ENCODE measurements at regions not wholly inside any gene's neighbourhood (a gene's known extent, or its start where the extent isn't known, plus 50 kb on each side); places are given as distances from the start of the nearest gene placed in this dataset.

- Histone ChIP-seq H3K9ac (ENCODE audit: low read depth, low read length) (no peak overlapping the region), H3K27me3 (ENCODE audit: insufficient read depth, low read length) (peaks cover 17% of the 10 kb centered on the region), H3K4me1 (ENCODE audit: insufficient read depth, low read length) (peaks cover 2% of the 10 kb centered on the region; the same call in 1 of the 2 replicates), H3K4me3 (ENCODE audit: low read length) (no peak overlapping the region), H3K9me3 (ENCODE audit: insufficient read depth, low read depth, low read length) (no peaks in the 10 kb centered on the region), H3K36me3 (ENCODE audit: insufficient read depth, low read depth, low read length) (no peaks in the 10 kb centered on the region), H3K27ac (ENCODE audit: low read length) (no peak overlapping the region)
These were observed 71.0 kb downstream of the TMPRSS5 start for GRCh38 chr11:113634940-113635575.

- H3K27ac ChIP-seq (ENCODE audit: low read length): no peak overlapping the region
- H3K4me3 ChIP-seq (ENCODE audit: low read length): no peak overlapping the region
- no peaks in the 10 kb centered on the region for H3K36me3 ChIP-seq (ENCODE audit: insufficient read depth, low read depth, low read length)
- H3K27me3 ChIP-seq (ENCODE audit: insufficient read depth, low read length): peaks cover 24% of the 10 kb centered on the region
- no peak overlapping the region for H3K9ac ChIP-seq (ENCODE audit: low read depth, low read length)
- peaks cover 14% of the 10 kb centered on the region; the same call in 1 of the 2 replicates for H3K4me1 ChIP-seq (ENCODE audit: insufficient read depth, low read length)
- no peaks in the 10 kb centered on the region for H3K9me3 ChIP-seq (ENCODE audit: insufficient read depth, low read depth, low read length)
These were observed 73.1 kb downstream of the TMPRSS5 start for GRCh38 chr11:113632981-113633380.

- peak overlapping the region; percentile 27; the same call in 1 of the 2 replicates for H3K4me3 ChIP-seq (ENCODE audit: low read length)
- H3K9ac ChIP-seq (ENCODE audit: low read depth, low read length): no peak overlapping the region
- H3K9me3 ChIP-seq (ENCODE audit: insufficient read depth, low read depth, low read length): no peaks in the 10 kb centered on the region
- H3K27ac ChIP-seq (ENCODE audit: low read length): no peak overlapping the region
- peaks cover 32% of the 10 kb centered on the region for H3K27me3 ChIP-seq (ENCODE audit: insufficient read depth, low read length)
- H3K36me3 ChIP-seq (ENCODE audit: insufficient read depth, low read depth, low read length): no peaks in the 10 kb centered on the region
- peaks cover 14% of the 10 kb centered on the region; the same call in 1 of the 2 replicates for H3K4me1 ChIP-seq (ENCODE audit: insufficient read depth, low read length)
These were observed 76.5 kb downstream of the TMPRSS5 start for GRCh38 chr11:113629562-113629961.

GRCh38 chr11:113628912-113629311 is 77.2 kb downstream of the TMPRSS5 start:
- H3K27ac ChIP-seq (ENCODE audit: low read length): no peak overlapping the region
- no peak overlapping the region for H3K9ac ChIP-seq (ENCODE audit: low read depth, low read length)
- no peaks in the 10 kb centered on the region for H3K9me3 ChIP-seq (ENCODE audit: insufficient read depth, low read depth, low read length)
- peaks cover 14% of the 10 kb centered on the region; the same call in 1 of the 2 replicates for H3K4me1 ChIP-seq (ENCODE audit: insufficient read depth, low read length)
- no peaks in the 10 kb centered on the region for H3K36me3 ChIP-seq (ENCODE audit: insufficient read depth, low read depth, low read length)
- H3K4me3 ChIP-seq (ENCODE audit: low read length): peak overlapping the region; percentile 27; the same call in 1 of the 2 replicates
- peaks cover 32% of the 10 kb centered on the region for H3K27me3 ChIP-seq (ENCODE audit: insufficient read depth, low read length)

GRCh38 chr11:113627946-113628345 is 78.2 kb downstream of the TMPRSS5 start:
- no peaks in the 10 kb centered on the region for H3K9me3 ChIP-seq (ENCODE audit: insufficient read depth, low read depth, low read length)
- H3K4me1 ChIP-seq (ENCODE audit: insufficient read depth, low read length): peaks cover 14% of the 10 kb centered on the region; the same call in 1 of the 2 replicates
- H3K27ac ChIP-seq (ENCODE audit: low read length): no peak overlapping the region
- no peak overlapping the region for H3K9ac ChIP-seq (ENCODE audit: low read depth, low read length)
- H3K27me3 ChIP-seq (ENCODE audit: insufficient read depth, low read length): peaks cover 32% of the 10 kb centered on the region
- no peak overlapping the region for H3K4me3 ChIP-seq (ENCODE audit: low read length)
- H3K36me3 ChIP-seq (ENCODE audit: insufficient read depth, low read depth, low read length): no peaks in the 10 kb centered on the region

- peaks cover 32% of the 10 kb centered on the region for H3K27me3 ChIP-seq (ENCODE audit: insufficient read depth, low read length)
- H3K4me1 ChIP-seq (ENCODE audit: insufficient read depth, low read length): peaks cover 14% of the 10 kb centered on the region; the same call in 1 of the 2 replicates
- H3K4me3 ChIP-seq (ENCODE audit: low read length): no peak overlapping the region
- H3K27ac ChIP-seq (ENCODE audit: low read length): no peak overlapping the region
- H3K9me3 ChIP-seq (ENCODE audit: insufficient read depth, low read depth, low read length): no peaks in the 10 kb centered on the region
- no peaks in the 10 kb centered on the region for H3K36me3 ChIP-seq (ENCODE audit: insufficient read depth, low read depth, low read length)
- no peak overlapping the region for H3K9ac ChIP-seq (ENCODE audit: low read depth, low read length)
These were observed 78.8 kb downstream of the TMPRSS5 start for GRCh38 chr11:113627297-113627696.

- Histone ChIP-seq H3K27ac (ENCODE audit: low read length) (no peak overlapping the region), H3K4me3 (ENCODE audit: low read length) (no peak overlapping the region), H3K36me3 (ENCODE audit: insufficient read depth, low read depth, low read length) (no peaks in the 10 kb centered on the region), H3K9me3 (ENCODE audit: insufficient read depth, low read depth, low read length) (no peaks in the 10 kb centered on the region), H3K4me1 (ENCODE audit: insufficient read depth, low read length) (peaks cover 14% of the 10 kb centered on the region; the same call in 1 of the 2 replicates), H3K9ac (ENCODE audit: low read depth, low read length) (no peak overlapping the region), H3K27me3 (ENCODE audit: insufficient read depth, low read length) (peaks cover 30% of the 10 kb centered on the region)
These were observed 79.4 kb downstream of the TMPRSS5 start for GRCh38 chr11:113626736-113627135.

GRCh38 chr11:113623114-113623513 is 83.0 kb downstream of the TMPRSS5 start:
- Histone ChIP-seq H3K9me3 (ENCODE audit: insufficient read depth, low read depth, low read length) (no peaks in the 10 kb centered on the region), H3K27me3 (ENCODE audit: insufficient read depth, low read length) (peaks cover 8% of the 10 kb centered on the region; the same call in 1 of the 2 replicates), H3K27ac (ENCODE audit: low read length) (no peak overlapping the region), H3K4me1 (ENCODE audit: insufficient read depth, low read length) (no peaks in the 10 kb centered on the region), H3K36me3 (ENCODE audit: insufficient read depth, low read depth, low read length) (no peaks in the 10 kb centered on the region), H3K4me3 (ENCODE audit: low read length) (no peak overlapping the region), H3K9ac (ENCODE audit: low read depth, low read length) (no peak overlapping the region)

GRCh38 chr11:113618360-113618759 is 87.7 kb downstream of the TMPRSS5 start:
- no peak overlapping the region for H3K4me3 ChIP-seq (ENCODE audit: low read length)
- H3K9ac ChIP-seq (ENCODE audit: low read depth, low read length): no peak overlapping the region
- H3K27me3 ChIP-seq (ENCODE audit: insufficient read depth, low read length): no peaks in the 10 kb centered on the region
- no peaks in the 10 kb centered on the region for H3K9me3 ChIP-seq (ENCODE audit: insufficient read depth, low read depth, low read length)
- no peaks in the 10 kb centered on the region for H3K4me1 ChIP-seq (ENCODE audit: insufficient read depth, low read length)
- no peaks in the 10 kb centered on the region for H3K36me3 ChIP-seq (ENCODE audit: insufficient read depth, low read depth, low read length)
- H3K27ac ChIP-seq (ENCODE audit: low read length): no peak overlapping the region

GRCh38 chr11:113615773-113616172 is 90.3 kb downstream of the TMPRSS5 start:
- Histone ChIP-seq H3K36me3 (ENCODE audit: insufficient read depth, low read depth, low read length) (no peaks in the 10 kb centered on the region), H3K9me3 (ENCODE audit: insufficient read depth, low read depth, low read length) (no peaks in the 10 kb centered on the region), H3K27ac (ENCODE audit: low read length) (no peak overlapping the region), H3K27me3 (ENCODE audit: insufficient read depth, low read length) (no peaks in the 10 kb centered on the region), H3K4me1 (ENCODE audit: insufficient read depth, low read length) (no peaks in the 10 kb centered on the region), H3K9ac (ENCODE audit: low read depth, low read length) (no peak overlapping the region), H3K4me3 (ENCODE audit: low read length) (no peak overlapping the region)

GRCh38 chr11:113615098-113615497 is 91.0 kb downstream of the TMPRSS5 start:
- Histone ChIP-seq H3K9ac (ENCODE audit: low read depth, low read length) (no peak overlapping the region), H3K36me3 (ENCODE audit: insufficient read depth, low read depth, low read length) (no peaks in the 10 kb centered on the region), H3K9me3 (ENCODE audit: insufficient read depth, low read depth, low read length) (no peaks in the 10 kb centered on the region), H3K27ac (ENCODE audit: low read length) (no peak overlapping the region), H3K4me3 (ENCODE audit: low read length) (no peak overlapping the region), H3K4me1 (ENCODE audit: insufficient read depth, low read length) (no peaks in the 10 kb centered on the region), H3K27me3 (ENCODE audit: insufficient read depth, low read length) (no peaks in the 10 kb centered on the region)

GRCh38 chr11:113614097-113614496 is 92.0 kb downstream of the TMPRSS5 start:
- no peaks in the 10 kb centered on the region for H3K4me1 ChIP-seq (ENCODE audit: insufficient read depth, low read length)
- H3K9me3 ChIP-seq (ENCODE audit: insufficient read depth, low read depth, low read length): no peaks in the 10 kb centered on the region
- H3K36me3 ChIP-seq (ENCODE audit: insufficient read depth, low read depth, low read length): no peaks in the 10 kb centered on the region
- no peak overlapping the region for H3K9ac ChIP-seq (ENCODE audit: low read depth, low read length)
- H3K27ac ChIP-seq (ENCODE audit: low read length): no peak overlapping the region
- H3K27me3 ChIP-seq (ENCODE audit: insufficient read depth, low read length): no peaks in the 10 kb centered on the region
- H3K4me3 ChIP-seq (ENCODE audit: low read length): no peak overlapping the region
